HL-60 (cell line): ENCODE measurements at regions not wholly inside any gene's neighbourhood (a gene's known extent, or its start where the extent isn't known, plus 50 kb on each side); places are given as distances from the start of the nearest gene placed in this dataset.

Experiments used
- DNase-seq, 2 experiments: peaks; one replicate each; pipeline ENCODE4 v3.0.0-alpha.2; 2010 to 2020; ENCODE audit warnings: low read depth in 1 of 2, low spot score in 1 of 2
- H3K27ac ChIP-seq: fragments of 250-450 bp; sonication (Bioruptor Pico); replicated peaks from 2 replicates; pipeline ENCODE4 v1.5.1; 2020; ENCODE audit warnings: mild to moderate bottlenecking, moderate library complexity
- H3K27me3 ChIP-seq: fragments of 250-450 bp; sonication (Bioruptor Pico); 2 replicates; pipeline ENCODE4 v1.5.1; 2021; ENCODE audit warnings: mild to moderate bottlenecking, moderate library complexity; ENCODE audit not compliant: insufficient read depth, poor library complexity, severe bottlenecking
- H3K4me3 ChIP-seq: replicated peaks from 2 replicates; pipeline ENCODE4 v1.5.1; 2011; ENCODE audit warnings: mild to moderate bottlenecking, control low read depth, low read length; ENCODE audit not compliant: insufficient read depth
- GABPA ChIP-seq: IDR thresholded peaks from 2 replicates; pipeline ENCODE4 v1.6.1; 2012; ENCODE audit warnings: low read depth
- POLR2AphosphoS5 ChIP-seq: IDR thresholded peaks from 2 replicates; pipeline ENCODE4 v1.6.1; 2012; ENCODE audit warnings: low read depth
- SPI1 ChIP-seq: IDR thresholded peaks from 2 replicates; pipeline ENCODE4 v1.6.1; 2012; ENCODE audit warnings: low read depth, mild to moderate bottlenecking, borderline replicate concordance
- TF ChIP-seq, protein P1 (sequence below): IDR thresholded peaks from one replicate; pipeline ENCODE4 v1.5.1; 2011; ENCODE audit warnings: low read length, control low read depth, inconsistent platforms; ENCODE audit not compliant: insufficient read depth
- TF ChIP-seq, protein P2 (sequence below): IDR thresholded peaks from 2 replicates; pipeline ENCODE4 v1.6.1; 2012; ENCODE audit warnings: low read depth; ENCODE audit not compliant: insufficient replicate concordance

DNA sequence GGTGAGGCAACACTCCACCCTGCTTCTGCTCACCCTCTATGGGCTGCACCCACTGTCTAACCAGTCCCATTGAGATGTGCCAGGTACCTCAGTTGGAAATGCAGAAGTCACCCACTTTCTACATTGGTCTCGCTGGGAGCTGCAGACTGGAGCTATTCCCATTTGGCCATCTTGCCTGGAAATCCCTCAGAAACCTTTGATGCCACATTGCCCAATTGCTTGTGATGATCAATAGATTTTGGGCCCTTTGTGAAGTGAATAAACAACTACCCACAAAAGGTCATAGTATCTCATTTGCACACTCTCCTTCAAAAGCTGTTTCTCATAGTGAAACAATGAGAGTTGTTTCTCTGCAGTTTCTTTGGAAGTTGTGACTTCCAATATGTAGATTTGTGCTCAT lies 742.9 kb downstream of the INHBA start:
- no peak for TF ChIP-seq POLR2AphosphoS5
- TF ChIP-seq GABPA = no peak
- TF ChIP-seq, protein P1, sequence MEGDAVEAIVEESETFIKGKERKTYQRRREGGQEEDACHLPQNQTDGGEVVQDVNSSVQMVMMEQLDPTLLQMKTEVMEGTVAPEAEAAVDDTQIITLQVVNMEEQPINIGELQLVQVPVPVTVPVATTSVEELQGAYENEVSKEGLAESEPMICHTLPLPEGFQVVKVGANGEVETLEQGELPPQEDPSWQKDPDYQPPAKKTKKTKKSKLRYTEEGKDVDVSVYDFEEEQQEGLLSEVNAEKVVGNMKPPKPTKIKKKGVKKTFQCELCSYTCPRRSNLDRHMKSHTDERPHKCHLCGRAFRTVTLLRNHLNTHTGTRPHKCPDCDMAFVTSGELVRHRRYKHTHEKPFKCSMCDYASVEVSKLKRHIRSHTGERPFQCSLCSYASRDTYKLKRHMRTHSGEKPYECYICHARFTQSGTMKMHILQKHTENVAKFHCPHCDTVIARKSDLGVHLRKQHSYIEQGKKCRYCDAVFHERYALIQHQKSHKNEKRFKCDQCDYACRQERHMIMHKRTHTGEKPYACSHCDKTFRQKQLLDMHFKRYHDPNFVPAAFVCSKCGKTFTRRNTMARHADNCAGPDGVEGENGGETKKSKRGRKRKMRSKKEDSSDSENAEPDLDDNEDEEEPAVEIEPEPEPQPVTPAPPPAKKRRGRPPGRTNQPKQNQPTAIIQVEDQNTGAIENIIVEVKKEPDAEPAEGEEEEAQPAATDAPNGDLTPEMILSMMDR = no peak
- TF ChIP-seq, protein P2, sequence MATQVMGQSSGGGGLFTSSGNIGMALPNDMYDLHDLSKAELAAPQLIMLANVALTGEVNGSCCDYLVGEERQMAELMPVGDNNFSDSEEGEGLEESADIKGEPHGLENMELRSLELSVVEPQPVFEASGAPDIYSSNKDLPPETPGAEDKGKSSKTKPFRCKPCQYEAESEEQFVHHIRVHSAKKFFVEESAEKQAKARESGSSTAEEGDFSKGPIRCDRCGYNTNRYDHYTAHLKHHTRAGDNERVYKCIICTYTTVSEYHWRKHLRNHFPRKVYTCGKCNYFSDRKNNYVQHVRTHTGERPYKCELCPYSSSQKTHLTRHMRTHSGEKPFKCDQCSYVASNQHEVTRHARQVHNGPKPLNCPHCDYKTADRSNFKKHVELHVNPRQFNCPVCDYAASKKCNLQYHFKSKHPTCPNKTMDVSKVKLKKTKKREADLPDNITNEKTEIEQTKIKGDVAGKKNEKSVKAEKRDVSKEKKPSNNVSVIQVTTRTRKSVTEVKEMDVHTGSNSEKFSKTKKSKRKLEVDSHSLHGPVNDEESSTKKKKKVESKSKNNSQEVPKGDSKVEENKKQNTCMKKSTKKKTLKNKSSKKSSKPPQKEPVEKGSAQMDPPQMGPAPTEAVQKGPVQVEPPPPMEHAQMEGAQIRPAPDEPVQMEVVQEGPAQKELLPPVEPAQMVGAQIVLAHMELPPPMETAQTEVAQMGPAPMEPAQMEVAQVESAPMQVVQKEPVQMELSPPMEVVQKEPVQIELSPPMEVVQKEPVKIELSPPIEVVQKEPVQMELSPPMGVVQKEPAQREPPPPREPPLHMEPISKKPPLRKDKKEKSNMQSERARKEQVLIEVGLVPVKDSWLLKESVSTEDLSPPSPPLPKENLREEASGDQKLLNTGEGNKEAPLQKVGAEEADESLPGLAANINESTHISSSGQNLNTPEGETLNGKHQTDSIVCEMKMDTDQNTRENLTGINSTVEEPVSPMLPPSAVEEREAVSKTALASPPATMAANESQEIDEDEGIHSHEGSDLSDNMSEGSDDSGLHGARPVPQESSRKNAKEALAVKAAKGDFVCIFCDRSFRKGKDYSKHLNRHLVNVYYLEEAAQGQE = no peak
- no peak for TF ChIP-seq SPI1
- H3K27ac ChIP-seq = no peak overlapping the region
- no peaks in the 10 kb centered on the region for H3K27me3 ChIP-seq
- DNase-seq = no peak
- H3K4me3 ChIP-seq = no peak overlapping the region

GRCh38 chr7:40948239-40948638 lies 754.7 kb downstream of the INHBA start:
- DNase-seq = no peak
- Histone ChIP-seq H3K27me3 (no peaks in the 10 kb centered on the region), H3K4me3 (no peak overlapping the region), H3K27ac (no peak overlapping the region)
- TF ChIP-seq GABPA (no peak), SPI1 (no peak)
- TF ChIP-seq, protein P2 = no peak
- TF ChIP-seq, protein P1 = no peak

DNA sequence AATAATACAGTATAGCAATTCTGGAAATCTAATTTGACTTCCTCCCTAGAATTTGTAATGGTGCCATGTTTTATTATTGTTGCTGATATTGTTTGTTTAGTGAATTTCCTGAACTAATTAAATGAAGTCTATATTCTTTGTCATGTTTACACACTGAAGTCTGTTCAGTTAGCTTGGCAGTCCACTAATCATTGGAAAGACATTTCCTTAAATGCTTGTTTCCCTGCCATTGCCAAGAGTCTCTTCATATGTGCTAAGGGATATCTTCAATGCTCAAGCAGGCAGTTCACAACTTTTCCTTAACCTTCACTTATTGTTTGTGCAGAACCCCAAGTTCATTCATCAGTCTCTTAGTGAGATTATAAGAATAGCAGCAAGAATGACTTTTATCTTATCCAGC lies 755.3 kb downstream of the INHBA start:
- no peak for DNase-seq
- TF ChIP-seq SPI1 (no peak), GABPA (no peak), POLR2AphosphoS5 (no peak)
- TF ChIP-seq, protein P2 = no peak
- TF ChIP-seq, protein P1 = no peak

More for the DNA sequence above, 755.3 kb downstream of the INHBA start:
- Histone ChIP-seq H3K4me3 (no peak overlapping the region), H3K27ac (no peak overlapping the region), H3K27me3 (no peaks in the 10 kb centered on the region)
